HepG2 (cell line): ENCODE measurements at regions not wholly inside any gene's neighbourhood (a gene's known extent, or its start where the extent isn't known, plus 50 kb on each side); places are given as distances from the start of the nearest gene placed in this dataset.

ENCODE experiments used
- ATAC-seq: fragments of 200-7000 bp; cut with Tn5 transposase; 3 replicates; pipeline ENCODE4 v1.9.1; 2020; ENCODE audit warnings: mild to moderate bottlenecking, moderate library complexity
- BruUV-seq: library from RNA; stranded (reverse); fragments of 400-500 nt; replicated peaks from 2 replicates; lab custom pipeline; 2021; lab: Mats Ljungman, UMichigan
- CTCF ChIA-PET: fragments of 300-600 bp; formaldehyde crosslinking; extraction: SDS; loops from one replicate; lab custom pipeline; 2021; ENCODE audit warnings: low total read pairs, inconsistent platforms, low intra/inter-chr PET ratio; lab: Yijun Ruan, JAX
- POLR2A ChIA-PET: fragments of 350-600 bp; sonication (Branson Sonifier 250); formaldehyde crosslinking; loops from one replicate; lab custom pipeline; 2020; ENCODE audit warnings: antibody characterized with exemption, inconsistent platforms; lab: Yijun Ruan, JAX
- DNase-seq: peaks from one replicate; pipeline ENCODE4 v3.0.0-alpha.2; 2015; ENCODE audit warnings: low spot score
- FAIRE-seq: peaks from 3 replicates; lab custom pipeline; 2011; peaks lifted over from hg19 to GRCh38; lab: Jason Lieb, UNC
- H2AFZ ChIP-seq: one replicate; pipeline ENCODE4 v1.6.1; 2011; ENCODE audit warnings: low read length, inconsistent platforms
- H3K27ac ChIP-seq: fragments of 300-600 bp; 3 replicates; pipeline ENCODE4 v1.8.0; 2011; ENCODE audit warnings: mixed run types, mild to moderate bottlenecking, mixed read lengths, low read length, inconsistent platforms; ENCODE audit not compliant: insufficient read depth; ENCODE audit errors: extremely low read length
- H3K27me3 ChIP-seq, 2 experiments: fragments of 200-600 bp in 1 of 2; 2 replicates in 1 of 2; 3 replicates in 1 of 2; pipeline versions ENCODE4 v1.6.0 to v1.8.0; 2011; ENCODE audit warnings: low read length in 2 of 2, mild to moderate bottlenecking in 2 of 2, moderate library complexity in 2 of 2, inconsistent platforms in 1 of 2; ENCODE audit not compliant: insufficient read depth in 2 of 2, control insufficient read depth in 1 of 2
- H3K36me3 ChIP-seq, 2 experiments: fragments of 200-600 bp in 1 of 2; replicated peaks in 1 of 2; 2 replicates in 1 of 2; 3 replicates in 1 of 2; pipeline versions ENCODE4 v1.5.1 to v1.8.0; 2011; ENCODE audit warnings: low read length in 2 of 2, inconsistent platforms in 1 of 2; ENCODE audit not compliant: insufficient read depth in 2 of 2, control insufficient read depth in 1 of 2
- H3K4me1 ChIP-seq: 2 replicates; pipeline ENCODE4 v1.5.1; 2012; ENCODE audit warnings: low read length, inconsistent platforms; ENCODE audit not compliant: insufficient read depth
- H3K4me2 ChIP-seq: 2 replicates; pipeline ENCODE4 v1.6.0; 2011; ENCODE audit warnings: low read depth, low read length, inconsistent platforms
- H3K4me3 ChIP-seq, 3 experiments: fragments of 200-600 bp in 1 of 3; sonication (generic), shearing (Covaris generic) in 1 of 3; replicated peaks in 1 of 3; 2 replicates each; pipeline ENCODE4 v1.5.1; 2011 to 2016; ENCODE audit warnings: low read length in 3 of 3, inconsistent platforms in 2 of 3, low read depth in 2 of 3, mild to moderate bottlenecking in 2 of 3, control low read depth in 1 of 3, mixed read lengths in 1 of 3; ENCODE audit not compliant: insufficient read depth in 1 of 3
- H3K79me2 ChIP-seq: one replicate; pipeline ENCODE4 v1.6.1; 2011; ENCODE audit warnings: low read length, inconsistent platforms; ENCODE audit not compliant: insufficient read depth
- H3K9ac ChIP-seq: 2 replicates; pipeline ENCODE4 v1.6.0; 2011; ENCODE audit warnings: mild to moderate bottlenecking, low read depth, low read length, inconsistent platforms; ENCODE audit not compliant: insufficient read depth
- H3K9me3 ChIP-seq: 2 replicates; pipeline ENCODE4 v1.5.1; 2012; ENCODE audit warnings: mild to moderate bottlenecking, low read length
- H4K20me1 ChIP-seq: 2 replicates; pipeline ENCODE4 v1.6.0; 2011; ENCODE audit warnings: inconsistent platforms, mild to moderate bottlenecking, low read length, moderate library complexity; ENCODE audit not compliant: insufficient read depth
- HMGA1 ChIP-seq: sonication (generic); formaldehyde crosslinking; conservative IDR thresholded peaks from 2 replicates; pipeline ENCODE4 v1.4.0; 2020; ENCODE audit warnings: missing genetic modification reagents
- HNRNPH1 ChIP-seq: fragments of 200-400 bp; formaldehyde crosslinking; optimal IDR thresholded peaks from 2 replicates; pipeline ENCODE3; 2017; ENCODE audit warnings: mild to moderate bottlenecking, low read depth, low read length
- MXD1 ChIP-seq: sonication (generic); formaldehyde crosslinking; IDR thresholded peaks from 2 replicates; pipeline ENCODE4 v1.4.0; 2020; ENCODE audit warnings: mild to moderate bottlenecking, missing genetic modification reagents
- MXI1 ChIP-seq: IDR thresholded peaks from 3 replicates; pipeline ENCODE4 v1.6.1; 2012; ENCODE audit warnings: low read depth, low read length, inconsistent platforms, borderline replicate concordance
- ONECUT2 ChIP-seq: sonication (generic); formaldehyde crosslinking; IDR thresholded peaks from 2 replicates; pipeline ENCODE4 v1.4.0; 2020; ENCODE audit warnings: missing genetic modification reagents
- RBAK ChIP-seq: sonication (generic); formaldehyde crosslinking; IDR thresholded peaks from 2 replicates; pipeline ENCODE4 v1.5.1; 2020; ENCODE audit warnings: mild to moderate bottlenecking, missing genetic modification reagents
- RFX1 ChIP-seq: fragments of 450-650 bp; IDR thresholded peaks from 2 replicates; pipeline ENCODE4 v1.6.1; 2017
- SNAPC2 ChIP-seq: sonication (generic); formaldehyde crosslinking; IDR thresholded peaks from 2 replicates; pipeline ENCODE4 v1.8.1; 2022; ENCODE audit warnings: mild to moderate bottlenecking, missing genetic modification reagents
- ZBTB2 ChIP-seq: sonication (generic); formaldehyde crosslinking; IDR thresholded peaks from 2 replicates; pipeline ENCODE4 v1.8.0; 2022; ENCODE audit warnings: low read depth, missing genetic modification reagents
- ZC3H4 ChIP-seq: sonication (generic); formaldehyde crosslinking; IDR thresholded peaks from 2 replicates; pipeline ENCODE4 v1.4.0; 2020; ENCODE audit warnings: missing genetic modification reagents, borderline replicate concordance
- ZNF20 ChIP-seq: sonication (generic); formaldehyde crosslinking; IDR thresholded peaks from 2 replicates; pipeline ENCODE4 v1.4.0; 2020; ENCODE audit warnings: mild to moderate bottlenecking, moderate library complexity, missing genetic modification reagents
- ZNF276 ChIP-seq: sonication (generic); formaldehyde crosslinking; IDR thresholded peaks from 2 replicates; pipeline ENCODE4 v1.4.0; 2020; ENCODE audit warnings: mild to moderate bottlenecking, low read depth, missing genetic modification reagents
- ZNF331 ChIP-seq: sonication (generic); formaldehyde crosslinking; IDR thresholded peaks from 2 replicates; pipeline ENCODE4 v1.4.0; 2020; ENCODE audit warnings: missing genetic modification reagents
- ZNF343 ChIP-seq: sonication (generic); formaldehyde crosslinking; IDR thresholded peaks from 2 replicates; pipeline ENCODE4 v1.4.0; 2020; ENCODE audit warnings: mild to moderate bottlenecking, missing genetic modification reagents
- ZNF510 ChIP-seq: sonication (generic); formaldehyde crosslinking; IDR thresholded peaks from 2 replicates; pipeline ENCODE4 v1.4.0; 2020; ENCODE audit warnings: low read depth, mild to moderate bottlenecking, missing genetic modification reagents
- ZNF768 ChIP-seq: sonication (generic); formaldehyde crosslinking; IDR thresholded peaks from 2 replicates; pipeline ENCODE4 v1.4.0; 2020; ENCODE audit warnings: missing genetic modification reagents
- ZNF841 ChIP-seq: sonication (generic); formaldehyde crosslinking; IDR thresholded peaks from 2 replicates; pipeline ENCODE4 v1.8.1; 2023; ENCODE audit warnings: missing genetic modification reagents, borderline replicate concordance
- ZNF850 ChIP-seq: sonication (generic); formaldehyde crosslinking; conservative IDR thresholded peaks from 2 replicates; pipeline ENCODE4 v1.9.0; 2021; ENCODE audit warnings: mild to moderate bottlenecking, missing genetic modification reagents
- whole genome bisulfite sequencing: methylation state at CpG from one replicate; pipeline ENCODE4 v1.1.6; 2017; ENCODE audit warnings: low lambda C conversion rate; 5-methylcytosine and 5-hydroxymethylcytosine counted together
- in situ Hi-C: cut with HindIII; loops from 2 replicates; pipeline ENCODE4 v1.10.0; 2017; ENCODE audit warnings: low pct_unique_long_range_greater_than_20kb; ENCODE audit not compliant: extremely low pct_ligation_motif_present
- intact Hi-C: fragments of 100-400 bp; cut with micrococcal nuclease; formaldehyde crosslinking; loops from one replicate; pipeline ENCODE4 v1.10.0; 2022; ENCODE audit not compliant: unreplicated experiment

GRCh38 chr15:79529157-79529785, 97.1 kb downstream of the MINAR1 start:
- TF ChIP-seq ZNF768 (CRISPR knock-in tag) (no peak), MXD1 (CRISPR knock-in tag) (no peak), ZNF343 (CRISPR knock-in tag) (no peak), HMGA1 (CRISPR knock-in tag) (no peak), ZNF510 (CRISPR knock-in tag) (no peak), SNAPC2 (CRISPR knock-in tag) (no peak), ZNF841 (CRISPR knock-in tag) (no peak)
- Histone ChIP-seq H3K9me3 (no peaks in the 10 kb centered on the region), H3K4me2 (no peak overlapping the region), H3K27ac (no peak overlapping the region), H3K79me2 (no peaks in the 10 kb centered on the region), H2AFZ (no peak overlapping the region), H3K36me3 (no peaks in the 10 kb centered on the region), H3K4me3 (no peak overlapping the region), H3K4me1 (no peaks in the 10 kb centered on the region), H3K9ac (no peak overlapping the region), H4K20me1 (no peaks in the 10 kb centered on the region), H3K27me3 (peaks cover 0 to 3% of the 10 kb centered on the region in 2 experiments; a peak in 1 of 5 replicates)
- no peak for ATAC-seq
- FAIRE-seq: no peak
- DNase-seq: no peak
- 40% methylated on average over 8 of the region's 8 CpGs for WGBS
- in situ Hi-C loops: no loop called here
- BruUV-seq: no TSS peak
- ChIA-PET POLR2A (no interaction called here), CTCF (no interaction called here)
- intact Hi-C loops: no loop called here

- Histone ChIP-seq H3K27ac (no peak overlapping the region), H4K20me1 (no peaks in the 10 kb centered on the region), H2AFZ (no peak overlapping the region), H3K9me3 (no peaks in the 10 kb centered on the region), H3K4me1 (no peaks in the 10 kb centered on the region), H3K79me2 (no peaks in the 10 kb centered on the region), H3K9ac (no peak overlapping the region), H3K4me2 (no peak overlapping the region), H3K4me3 (no peak overlapping the region), H3K36me3 (no peaks in the 10 kb centered on the region), H3K27me3 (peaks cover 0 to 3% of the 10 kb centered on the region in 2 experiments; a peak in 1 of 5 replicates)
- ATAC-seq (no peak), DNase-seq (no peak), FAIRE-seq (no peak)
- CTCF ChIA-PET: no interaction called here
- intact Hi-C loops (no loop called here), in situ Hi-C loops (no loop called here)
- WGBS: 5% methylated on average over 3 of the region's 3 CpGs
- POLR2A ChIA-PET: no interaction called here
- BruUV-seq: no TSS peak
- no peak for TF ChIP-seq ZBTB2 (CRISPR knock-in tag)
- TF ChIP-seq HNRNPH1: no peak
- no peak for TF ChIP-seq ONECUT2 (CRISPR knock-in tag)
- TF ChIP-seq MXI1: no peak
- TF ChIP-seq RBAK (CRISPR knock-in tag): no peak
- TF ChIP-seq RFX1: no peak
- TF ChIP-seq ZNF20 (CRISPR knock-in tag): no peak
- no peak for TF ChIP-seq ZNF850
- TF ChIP-seq ZNF331 (CRISPR knock-in tag): no peak
- no peak for TF ChIP-seq ZNF276
- TF ChIP-seq ZC3H4 (CRISPR knock-in tag): no peak
Measured at GRCh38 chr15:79535536-79535935, 103.4 kb downstream of the MINAR1 start.
